Upper lobe of left lung (tissue), 6 donors: ENCODE measurements at regions not wholly inside any gene's neighbourhood (a gene's known extent, or its start where the extent isn't known, plus 50 kb on each side); places are given as distances from the start of the nearest gene placed in this dataset.
A peak's percentile ranks its signal among the peaks of the same experiment; 100 is the strongest.
"Not testable (repeated sequence)": the region's sequence is repeated elsewhere in the genome, so short reads cannot be mapped to it uniquely, and the experiment has no call there.

Experiments
- ATAC-seq, 2 donors: fragments of 200-7000 bp; cut with Tn5 transposase; one replicate each; pipeline ENCODE4 v1.9.1; 2022; ENCODE audit warnings: mild to moderate bottlenecking in 2 of 2, moderate library complexity in 2 of 2; ENCODE audit not compliant: low FRiP score in 2 of 2
- DNase-seq, 2 donors: peaks; one replicate each; pipeline ENCODE4 v3.0.0-alpha.2; 2019 to 2020
- H3K27ac ChIP-seq, 4 donors: fragments of 200-600 bp; sonication (generic); one replicate each; pipeline ENCODE4 v1.5.1; 2016 to 2019
- H3K27me3 ChIP-seq, 4 donors: fragments of 200-600 bp; sonication (generic); one replicate each; pipeline ENCODE4 v1.5.1; 2017 to 2019
- H3K36me3 ChIP-seq, 4 donors: fragments of 200-600 bp; sonication (generic); one replicate each; pipeline ENCODE4 v1.5.1; 2016 to 2019
- H3K4me1 ChIP-seq, 4 donors: fragments of 200-600 bp; sonication (generic); one replicate each; pipeline ENCODE4 v1.5.1; 2018 to 2019
- H3K4me3 ChIP-seq, 4 donors: fragments of 200-600 bp; sonication (generic); one replicate each; pipeline ENCODE4 v1.5.1; 2017 to 2019; ENCODE audit warnings: mild to moderate bottlenecking in 2 of 4, moderate library complexity in 1 of 4
- H3K9me3 ChIP-seq, 4 donors: fragments of 200-600 bp; sonication (generic); one replicate each; pipeline ENCODE4 v1.5.1; 2018 to 2019
- CTCF ChIP-seq, 6 experiments: fragments of 450-650 bp in 4 of 6; fragments of 200-600 bp in 2 of 6; sonication (generic) in 2 of 6; IDR thresholded peaks; one replicate each; pipeline ENCODE4 v1.5.1; 2016 to 2019; ENCODE audit warnings: antibody characterized with exemption in 6 of 6
- EP300 ChIP-seq, 4 donors: sonication (generic); formaldehyde crosslinking; IDR thresholded peaks; one replicate each; pipeline ENCODE4 v1.5.1; 2017; ENCODE audit warnings: antibody characterized with exemption in 4 of 4, control low read depth in 2 of 4
- POLR2A ChIP-seq, 4 donors: fragments of 450-650 bp; IDR thresholded peaks; one replicate each; pipeline ENCODE4 v1.5.1; 2016 to 2017; ENCODE audit warnings: antibody characterized with exemption in 4 of 4, mild to moderate bottlenecking in 2 of 4
- POLR2AphosphoS5 ChIP-seq, 2 donors: sonication (generic); formaldehyde crosslinking; IDR thresholded peaks; one replicate each; pipeline ENCODE4 v1.5.1; 2017; ENCODE audit warnings: antibody characterized with exemption in 2 of 2
- WGBS, 2 donors: methylation state at CpG; one replicate each; pipeline ENCODE4 v1.1.5; 2017 to 2018; 5-methylcytosine and 5-hydroxymethylcytosine counted together
- donor health status: DM: no; HTN: no; CAD: no; lungs with moderate emphysema.
- donor health status: DM: no; HTN: yes; CAD: no; lungs with severe emphysema.

- H3K9me3 ChIP-seq: no peaks in the 10 kb centered on the region
- WGBS, 2 donors: 68 to 71% methylated on average over 4 of the region's 4 CpGs
Observed at GRCh38 chr3:75242012-75242735, 422.0 kb upstream of the FRG2C start.

GRCh38 chr3:75248974-75249373 is 415.2 kb upstream of the FRG2C start:
- ATAC-seq: no peak
- Histone ChIP-seq H3K9me3 (no peaks in the 10 kb centered on the region), H3K36me3 (no peaks in the 10 kb centered on the region), H3K27me3 (no peaks in the 10 kb centered on the region), H3K27ac (no peak overlapping the region), H3K4me3 (no peak overlapping the region), H3K4me1 (no peaks in the 10 kb centered on the region)
- no peak for DNase-seq
- TF ChIP-seq CTCF (IDR thresholded peaks at IDR 0.05): no peak
- TF ChIP-seq POLR2AphosphoS5 (IDR thresholded peaks at IDR 0.05): no peak

More at GRCh38 chr3:75242012-75242735, 422.0 kb upstream of the FRG2C start:
- no peaks in the 10 kb centered on the region for H3K4me1 ChIP-seq
- peak in 1 of 2 donors; percentile 23 for ATAC-seq
- no peaks in the 10 kb centered on the region for H3K36me3 ChIP-seq
- no peaks in the 10 kb centered on the region for H3K27me3 ChIP-seq
- H3K27ac ChIP-seq: no peak overlapping the region
- no peak overlapping the region for H3K4me3 ChIP-seq
- TF ChIP-seq CTCF (IDR thresholded peaks at IDR 0.05) (no peak), POLR2A (IDR thresholded peaks at IDR 0.05) (no peak), EP300 (IDR thresholded peaks at IDR 0.05) (no peak), POLR2AphosphoS5 (IDR thresholded peaks at IDR 0.05) (no peak)
- no peak for DNase-seq

- WGBS, 2 donors: 94% methylated on average over 3 of the region's 3 CpGs
- no peak for ATAC-seq
Observed at GRCh38 chr3:75254685-75255084, 409.4 kb upstream of the FRG2C start.

GRCh38 chr3:75258825-75259683 is 405.1 kb upstream of the FRG2C start:
- H3K27ac ChIP-seq, DNase-seq, H3K27me3 ChIP-seq, H3K4me3 ChIP-seq, H3K9me3 ChIP-seq, H3K36me3 ChIP-seq, H3K4me1 ChIP-seq, ATAC-seq: not testable (repeated sequence)
- TF ChIP-seq CTCF (IDR thresholded peaks at IDR 0.05): peak in 4 of 6 experiments; percentile 7 to 32 (median 12)
- WGBS, 2 donors: 52 to 56% methylated on average over 5 of the region's 5 CpGs

More at GRCh38 chr3:75254685-75255084, 409.4 kb upstream of the FRG2C start:
- TF ChIP-seq POLR2A (IDR thresholded peaks at IDR 0.05) (no peak), EP300 (IDR thresholded peaks at IDR 0.05) (no peak), CTCF (IDR thresholded peaks at IDR 0.05) (no peak), POLR2AphosphoS5 (IDR thresholded peaks at IDR 0.05) (no peak)
- no peak for DNase-seq
- H3K4me1 ChIP-seq: no peaks in the 10 kb centered on the region
- no peak overlapping the region for H3K4me3 ChIP-seq
- no peak overlapping the region for H3K27ac ChIP-seq
- no peaks in the 10 kb centered on the region for H3K27me3 ChIP-seq
- no peaks in the 10 kb centered on the region for H3K9me3 ChIP-seq
- H3K36me3 ChIP-seq: no peaks in the 10 kb centered on the region

- not testable (repeated sequence) for H3K4me3 ChIP-seq, H3K27me3 ChIP-seq, H3K9me3 ChIP-seq, H3K4me1 ChIP-seq, H3K36me3 ChIP-seq, DNase-seq, H3K27ac ChIP-seq, ATAC-seq
- WGBS, 2 donors: 82 to 84% methylated on average over 2 of the region's 2 CpGs
Observed at GRCh38 chr3:75260975-75261374, 403.2 kb upstream of the FRG2C start.
